IPS DF 19.7 (cell line): ENCODE measurements at regions not wholly inside any gene's neighbourhood (a gene's known extent, or its start where the extent isn't known, plus 50 kb on each side); places are given as distances from the start of the nearest gene placed in this dataset.

Source experiments
- DNase-seq: peaks from one replicate; pipeline ENCODE4 v3.0.0-alpha.2; 2013; ENCODE audit warnings: low read depth, low spot score

DNA sequence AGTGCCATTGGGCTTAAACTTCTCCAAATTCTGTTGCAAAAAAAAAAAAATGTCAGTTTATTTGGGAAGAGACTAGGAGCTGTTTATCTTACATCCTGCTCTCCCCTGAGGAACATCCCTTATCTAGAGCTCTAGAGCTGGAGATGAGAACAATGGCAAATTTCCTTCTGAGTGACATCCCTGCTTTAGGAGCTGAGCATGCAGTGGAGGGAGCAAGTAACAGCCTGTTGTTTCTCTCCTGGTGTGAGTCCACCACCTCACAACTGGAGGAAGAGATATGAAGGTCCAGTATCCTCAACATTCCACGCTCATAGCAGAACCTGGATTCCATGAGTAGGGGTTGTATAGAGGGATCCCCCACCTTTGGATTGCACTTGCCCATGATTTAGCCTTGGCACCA lies 676.4 kb downstream of the PCDH18 start:
- DNase-seq = no peak

DNA sequence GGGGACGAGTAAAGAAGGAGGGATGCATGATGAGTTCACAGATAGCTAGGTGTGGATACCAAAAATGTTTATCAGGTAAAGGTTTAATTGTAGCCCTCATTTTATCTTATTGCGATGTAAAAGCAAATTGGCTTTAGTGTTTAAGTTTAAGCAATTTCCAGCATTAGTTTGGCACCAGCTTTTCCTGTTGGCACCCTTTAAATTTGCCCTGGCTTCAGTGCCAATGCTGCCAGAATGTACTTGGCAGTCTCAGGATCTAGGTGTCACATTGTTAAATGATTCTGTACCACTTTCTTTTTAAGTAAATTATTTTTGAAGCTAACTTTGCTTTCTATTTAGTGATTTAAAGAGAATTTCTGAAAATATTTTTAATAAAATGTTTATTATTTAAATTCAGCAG lies 681.8 kb downstream of the PCDH18 start:
- no peak for DNase-seq

DNA sequence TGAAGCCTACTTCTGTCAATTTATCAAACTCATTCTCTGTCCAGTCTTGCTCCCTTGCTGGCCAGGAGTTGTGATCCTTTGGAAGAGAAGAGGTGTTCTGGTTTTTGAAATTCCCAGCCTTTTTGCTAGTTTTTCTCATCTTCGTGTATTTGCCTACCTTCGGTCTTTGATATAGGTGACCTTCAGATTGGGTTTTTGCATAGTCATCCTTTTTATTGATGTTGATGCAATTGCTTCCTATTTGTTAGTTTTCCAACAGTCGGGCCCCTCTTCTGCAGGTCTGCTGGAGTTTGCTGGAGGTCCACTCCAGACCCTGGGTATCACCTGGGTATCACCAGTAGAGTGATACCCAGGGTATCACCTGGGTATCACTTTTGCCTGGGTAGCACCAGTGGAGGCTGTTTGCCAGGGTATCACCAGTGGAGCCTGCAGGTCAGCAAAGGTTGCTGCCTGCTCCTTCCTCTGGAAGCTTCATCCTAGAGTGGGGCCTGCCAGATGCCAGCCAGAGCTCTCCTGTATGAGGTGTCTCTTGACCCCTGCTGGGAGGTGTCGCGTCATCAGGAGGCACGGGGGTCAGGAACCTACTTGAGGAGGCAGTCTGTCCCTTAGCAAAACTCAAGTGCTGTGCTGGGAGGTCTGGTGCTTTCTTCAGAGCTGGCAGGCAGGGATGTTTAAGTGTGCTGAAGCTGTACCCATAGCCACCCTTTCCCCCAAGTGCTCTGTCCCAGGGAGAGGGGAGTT lies 684.2 kb downstream of the PCDH18 start:
- DNase-seq = no peak

DNA sequence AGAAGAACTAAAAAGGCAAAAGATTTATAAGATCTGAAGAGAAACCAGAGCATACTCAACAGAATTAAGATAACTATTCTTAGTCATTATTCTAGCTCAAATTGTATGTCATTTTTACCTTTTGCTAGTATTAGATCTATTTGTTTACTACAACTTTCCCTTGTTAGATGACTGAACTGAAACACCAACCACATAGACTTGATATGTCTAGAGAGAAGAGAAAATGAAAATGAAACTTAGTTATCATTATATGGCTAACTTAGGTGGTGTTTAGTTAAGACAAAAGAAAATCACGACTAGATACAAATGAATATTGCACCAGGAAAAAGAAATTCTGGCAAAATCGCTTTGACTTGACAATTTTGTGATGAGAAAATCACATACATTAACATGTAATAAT lies 690.8 kb downstream of the PCDH18 start:
- no peak for DNase-seq

DNA sequence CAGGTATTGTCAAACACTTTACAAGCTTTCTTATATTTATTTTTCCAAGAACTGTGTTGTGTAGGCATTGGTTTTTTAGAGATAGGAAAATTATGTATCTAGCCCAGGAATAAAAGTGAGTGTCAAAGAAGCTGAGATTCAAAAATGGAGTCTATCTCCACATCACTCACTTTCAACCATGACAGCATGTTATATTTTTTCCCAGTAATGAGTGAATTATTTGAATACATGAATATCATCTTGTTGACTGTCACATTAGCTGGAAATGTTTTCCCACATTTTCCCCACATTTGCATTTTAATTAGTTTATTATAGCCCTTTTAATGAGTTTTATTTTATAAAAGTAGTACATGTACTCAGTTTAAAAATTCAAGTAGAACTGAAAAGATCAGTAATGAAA lies 693.7 kb downstream of the PCDH18 start:
- DNase-seq = no peak

DNA sequence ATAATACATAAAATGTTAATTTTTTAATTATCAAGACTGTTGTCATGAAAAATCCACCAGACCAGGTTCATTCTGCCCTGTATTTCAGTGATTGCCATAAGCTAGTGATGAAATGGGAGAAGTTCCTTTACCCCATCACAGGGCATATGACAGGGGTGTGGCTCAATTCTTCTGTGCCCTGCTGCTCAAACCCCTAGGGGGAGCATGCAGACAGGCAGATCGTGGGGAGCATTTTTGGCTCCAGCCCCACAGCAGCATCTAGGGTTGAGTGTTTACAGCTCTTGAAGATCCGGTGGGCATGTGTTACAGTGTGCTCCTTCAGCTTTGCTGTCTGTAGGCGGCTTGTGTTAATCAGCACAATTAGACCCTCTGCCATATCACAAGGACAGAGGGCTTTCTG lies 700.7 kb downstream of the PCDH18 start:
- peak; percentile 15 for DNase-seq

DNA sequence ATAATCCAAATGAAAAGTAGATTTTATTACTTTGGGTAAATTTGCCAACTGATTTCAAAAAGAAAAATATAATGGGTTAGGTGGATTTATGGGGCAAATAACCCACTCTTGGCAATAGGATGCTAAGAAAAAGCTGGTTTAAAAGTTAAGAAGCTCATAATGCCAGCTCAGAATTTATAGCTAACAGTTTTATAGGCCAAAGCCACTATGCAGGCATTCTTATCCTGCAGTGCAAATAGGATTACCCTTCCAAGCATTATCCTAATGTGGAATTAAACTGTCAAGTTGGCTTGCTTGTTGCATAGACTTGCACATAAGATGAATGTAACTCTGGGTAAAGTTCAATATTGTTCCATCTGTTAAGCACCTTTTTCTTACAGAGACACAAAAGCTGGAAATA lies 703.0 kb downstream of the PCDH18 start:
- DNase-seq = no peak

DNA sequence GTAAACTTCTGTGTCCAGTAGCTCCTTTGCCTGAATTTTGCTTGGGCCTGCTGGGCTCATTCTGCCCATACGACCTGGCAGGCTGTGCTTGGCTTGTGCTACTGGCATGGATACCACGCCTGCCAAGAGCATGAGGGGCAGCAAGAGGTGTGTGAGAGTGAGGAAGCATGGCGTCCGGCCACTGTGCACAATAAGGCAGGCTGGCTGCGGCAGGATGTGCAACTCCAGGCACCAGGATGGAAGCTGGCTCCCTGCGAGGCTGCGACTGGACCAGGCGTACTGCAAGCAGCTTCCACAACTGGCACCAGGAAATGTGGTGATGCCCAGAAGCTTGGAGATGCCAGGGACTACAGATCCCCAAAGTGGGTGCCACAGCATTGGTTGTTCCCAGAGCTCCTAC lies 709.3 kb downstream of the PCDH18 start:
- no peak for DNase-seq

DNA sequence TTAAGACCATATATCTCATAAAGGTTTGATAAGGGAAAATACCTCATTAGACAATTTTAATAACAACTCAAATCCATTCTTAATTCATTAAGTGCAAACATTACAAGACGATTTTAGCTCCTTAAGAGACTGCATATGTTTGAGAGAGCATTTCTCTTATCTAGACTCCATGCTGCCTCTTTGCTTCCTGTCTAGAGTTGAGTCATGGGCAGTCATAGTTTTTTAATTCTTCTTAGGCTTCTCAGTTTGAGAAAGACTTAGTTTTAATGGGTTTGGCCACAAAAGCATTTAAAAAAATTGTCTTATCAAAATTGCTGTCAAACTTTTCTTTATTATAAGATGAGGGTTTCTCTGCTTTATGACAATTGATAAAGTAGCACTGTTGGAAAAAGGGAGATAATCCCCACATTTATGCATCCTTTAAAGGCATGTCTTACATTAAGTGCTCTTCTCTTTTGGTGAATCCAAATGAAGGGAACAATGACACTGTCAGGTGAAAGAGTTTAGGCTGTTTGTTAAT lies 713.4 kb downstream of the PCDH18 start:
- DNase-seq = no peak

DNA sequence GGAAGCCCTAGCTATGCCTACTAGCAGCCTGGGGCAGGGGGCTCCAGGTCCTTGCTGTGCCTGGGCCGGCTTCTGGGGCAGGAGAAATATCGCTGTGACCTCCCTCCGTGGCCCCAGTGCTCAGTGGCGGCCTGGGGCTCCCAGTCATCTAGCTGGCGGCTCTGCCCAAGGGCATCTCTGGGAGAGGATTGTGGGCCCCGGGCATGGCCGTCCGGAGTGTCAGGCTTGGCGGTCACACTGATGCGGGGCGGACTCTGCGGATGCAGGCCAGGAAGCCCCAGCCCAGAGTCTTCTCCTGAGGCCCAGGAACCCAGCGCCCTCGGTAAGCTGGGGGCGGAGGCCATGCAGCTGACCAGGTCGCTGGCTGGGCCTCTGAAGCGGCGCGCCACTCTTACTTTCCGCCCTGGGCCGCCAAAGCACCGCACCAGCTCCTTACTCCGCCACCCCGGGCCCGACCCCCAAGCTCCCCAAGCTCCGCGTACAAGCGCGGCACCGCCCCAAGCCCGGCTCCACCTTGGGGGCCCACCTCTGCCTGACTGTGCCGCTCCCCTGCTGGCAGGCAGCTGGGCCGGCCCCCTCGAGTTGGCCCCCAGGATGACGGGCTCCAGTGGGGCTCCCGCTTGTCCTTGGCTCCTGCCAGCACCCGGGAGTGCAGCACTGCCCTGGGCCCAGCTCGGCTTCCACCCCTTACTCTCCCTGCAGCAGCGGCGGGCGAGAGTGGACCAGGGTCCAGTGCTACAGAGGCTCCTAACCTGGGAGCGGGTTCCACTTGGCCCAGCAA lies 720.0 kb downstream of the PCDH18 start:
- DNase-seq = no peak

DNA sequence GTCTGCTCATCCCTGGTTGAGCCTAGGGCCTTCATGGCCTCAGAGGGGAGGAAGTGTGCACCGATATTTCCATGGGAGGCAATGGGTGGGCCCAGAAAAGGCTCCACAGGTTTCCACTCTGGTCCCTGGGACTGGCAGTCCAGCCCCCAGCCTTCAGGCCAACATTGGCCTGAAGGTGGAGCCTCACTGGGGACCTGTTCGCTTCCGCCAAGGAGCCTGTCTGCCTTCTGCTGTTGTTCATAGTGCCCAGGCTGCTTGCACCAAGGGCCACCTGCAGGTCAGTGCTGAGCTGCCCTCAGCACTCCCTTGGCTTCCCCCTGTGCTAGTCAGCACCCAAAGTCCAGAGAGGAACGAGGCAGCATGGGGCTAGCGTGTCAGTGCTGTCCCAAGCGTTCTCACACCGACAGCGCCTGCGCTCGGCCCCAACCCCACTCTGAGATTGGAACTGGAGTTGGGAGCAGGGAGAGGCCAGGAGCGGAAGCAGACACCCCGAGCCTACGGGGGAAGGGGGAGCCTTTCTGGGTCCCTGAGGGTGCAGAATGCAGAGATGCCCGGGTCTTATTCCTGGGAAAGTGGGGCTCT lies 720.7 kb downstream of the PCDH18 start:
- DNase-seq = no peak

DNA sequence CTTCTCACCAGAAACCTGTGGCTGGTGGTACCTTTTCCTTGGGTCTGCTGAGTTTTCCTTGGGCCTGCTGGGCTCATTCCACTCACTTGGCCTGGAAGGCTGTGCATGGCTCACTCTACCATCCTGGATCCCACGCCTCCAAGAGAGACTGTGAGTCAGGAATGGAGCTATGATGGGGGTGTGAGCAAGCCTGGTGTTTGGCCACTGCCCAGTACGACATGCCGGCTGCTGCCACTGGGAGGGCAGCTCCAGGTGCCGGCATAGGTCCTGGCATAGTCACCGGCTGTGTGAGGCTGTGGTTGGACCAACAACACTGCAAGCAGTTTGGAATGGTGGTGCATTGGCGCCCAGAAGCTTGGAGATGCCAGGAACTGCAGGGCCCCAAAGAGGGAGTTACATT lies 721.7 kb downstream of the PCDH18 start:
- DNase-seq = no peak

DNA sequence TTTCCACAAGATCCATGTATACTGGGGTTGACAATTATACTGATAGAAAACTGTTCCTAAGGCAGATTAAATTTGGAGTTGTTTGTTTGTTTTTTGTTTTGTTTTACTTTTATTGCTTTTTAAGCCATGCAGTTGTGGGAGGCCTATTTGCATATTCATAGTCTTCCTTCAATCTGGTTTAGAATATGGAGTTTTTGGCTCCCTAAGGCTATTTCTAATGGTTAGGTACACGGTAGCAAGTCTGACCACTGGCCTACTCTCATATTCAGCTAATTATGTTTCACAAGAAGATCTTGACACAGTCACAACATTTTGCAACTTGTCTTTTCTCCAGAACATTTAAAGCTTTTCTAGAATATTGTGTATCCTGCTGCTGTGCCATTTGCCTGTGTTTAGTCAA lies 725.5 kb downstream of the PCDH18 start:
- no peak for DNase-seq

DNA sequence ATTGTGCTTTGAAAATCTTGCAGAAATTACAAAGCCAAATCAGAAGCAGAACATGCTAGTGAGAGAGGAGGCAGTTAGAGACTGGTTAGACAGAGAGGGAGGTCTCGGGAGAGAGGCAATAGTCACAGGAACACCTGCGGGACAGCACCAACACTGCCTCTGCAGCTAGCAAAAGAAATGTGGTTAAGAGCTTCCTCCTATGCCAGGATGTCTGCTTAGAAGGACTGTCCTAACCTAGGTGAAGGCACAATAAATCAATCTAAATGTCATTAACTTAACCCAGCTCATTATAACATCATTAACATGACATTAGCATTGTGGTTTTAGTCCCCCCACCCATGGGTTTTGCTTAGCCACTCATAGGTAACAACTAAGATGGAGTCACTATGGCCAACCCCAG lies 726.7 kb downstream of the PCDH18 start:
- DNase-seq = no peak

DNA sequence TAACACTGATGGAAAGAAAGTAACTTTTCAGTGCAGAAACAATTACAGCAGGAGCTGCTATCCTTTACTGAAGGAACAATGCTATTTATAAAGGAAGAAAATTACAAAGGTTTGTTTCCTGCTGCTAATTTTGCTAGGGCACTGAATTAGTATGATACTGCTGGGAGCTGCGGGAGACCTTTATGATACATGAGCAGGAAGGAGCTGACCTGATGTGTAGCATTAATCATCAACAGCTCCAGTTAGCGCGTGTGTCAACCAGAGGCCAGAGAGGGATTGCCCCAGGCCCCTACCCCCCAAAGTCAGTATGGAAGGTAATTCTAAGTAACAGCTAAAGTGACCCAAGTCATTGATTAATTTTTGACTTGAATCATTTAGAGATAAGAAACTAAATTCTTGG lies 728.9 kb downstream of the PCDH18 start:
- DNase-seq = no peak

DNA sequence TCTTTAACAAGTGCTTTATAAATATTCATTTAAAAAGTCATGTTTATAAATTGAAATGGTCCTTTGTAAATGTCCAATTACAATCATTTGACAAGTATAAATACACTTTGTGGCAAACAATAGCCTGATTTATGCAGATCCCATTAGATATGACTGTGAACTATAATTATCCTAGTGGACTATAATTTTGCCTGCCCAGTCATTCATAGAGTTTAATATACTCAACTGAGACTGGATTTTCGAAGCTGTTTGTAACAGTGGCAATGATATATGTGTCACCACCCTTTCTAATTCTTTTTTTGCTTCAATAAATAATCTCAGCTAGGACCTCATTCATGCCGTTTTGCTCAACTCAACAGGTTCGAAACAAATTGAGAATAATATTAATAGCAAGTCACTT lies 732.0 kb downstream of the PCDH18 start:
- no peak for DNase-seq

DNA sequence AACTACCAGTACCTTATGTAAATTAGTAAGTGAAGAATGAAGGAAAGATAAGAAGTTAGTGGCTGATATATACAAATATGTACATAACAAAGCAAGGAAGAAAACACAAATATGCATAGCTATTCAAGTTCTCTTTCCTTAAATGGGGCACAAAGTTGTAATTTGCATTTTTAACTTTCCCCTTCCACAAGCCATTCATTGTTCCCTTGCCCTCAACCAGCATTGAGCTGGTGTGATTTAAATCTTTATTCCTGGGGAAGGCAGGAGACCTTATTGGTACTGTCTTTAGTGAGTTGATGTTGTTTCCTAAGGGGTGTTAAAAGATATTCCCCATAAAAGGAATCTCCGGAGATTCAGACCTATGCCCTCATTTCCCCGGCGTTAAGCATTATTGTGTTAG lies 735.3 kb downstream of the PCDH18 start:
- DNase-seq = peak; percentile 38

DNA sequence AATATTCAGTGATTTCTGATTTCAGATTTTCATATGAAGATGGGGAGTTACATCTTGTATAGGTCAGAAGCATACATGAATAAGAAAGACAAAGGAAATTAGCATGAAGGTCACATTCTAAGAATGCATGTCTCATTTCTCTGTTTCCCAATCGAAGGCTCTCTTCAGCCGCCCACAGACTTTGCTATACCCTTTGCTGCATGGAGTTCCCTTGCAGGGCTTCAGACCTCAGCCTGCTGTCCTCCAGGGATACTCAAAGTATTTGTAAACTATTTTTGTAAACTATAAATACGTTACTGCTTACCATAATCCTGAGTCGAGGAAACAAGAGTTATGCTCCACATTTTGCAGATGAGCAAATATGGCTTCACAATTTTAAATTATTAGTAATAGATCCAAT lies 738.4 kb downstream of the PCDH18 start:
- DNase-seq = no peak

DNA sequence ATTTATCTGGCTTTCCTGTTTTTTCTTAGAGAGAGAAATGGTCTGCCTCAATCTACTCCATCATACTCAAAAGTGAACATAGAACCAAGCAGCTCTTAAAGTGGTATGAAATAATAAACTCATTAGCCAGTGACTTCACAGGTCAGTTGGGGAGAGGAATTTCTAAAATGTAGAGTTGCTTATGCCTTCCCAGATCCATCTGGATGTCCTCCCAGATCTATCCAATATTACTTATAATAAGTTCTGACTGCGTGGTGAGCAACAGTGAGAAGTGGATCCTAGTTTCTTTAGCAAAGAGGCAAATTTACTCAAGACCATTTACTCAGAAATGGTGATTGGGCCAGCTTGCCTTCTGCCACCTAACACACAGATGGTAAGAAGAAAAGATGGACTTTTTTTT lies 748.0 kb downstream of the PCDH18 start:
- DNase-seq = no peak

DNA sequence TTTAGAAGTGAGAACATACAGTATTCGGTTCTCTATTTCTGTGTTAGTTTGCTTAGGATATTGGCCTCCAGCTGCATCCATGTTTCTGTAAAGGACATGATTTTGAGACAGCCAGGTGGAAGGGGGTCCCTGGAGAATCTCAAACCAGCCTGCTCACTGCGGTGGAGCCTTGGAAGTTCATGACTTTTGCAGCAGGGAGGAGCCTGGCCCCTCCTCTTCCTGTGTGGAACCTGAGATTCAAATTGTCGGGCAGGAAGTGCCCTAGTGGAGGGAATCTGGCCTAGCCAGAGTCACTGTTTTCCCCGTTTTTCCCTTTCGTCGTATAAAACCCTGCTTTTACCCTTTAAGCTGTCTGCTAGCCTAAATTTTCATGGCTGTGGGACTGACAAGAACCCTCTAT lies 762.6 kb downstream of the PCDH18 start:
- DNase-seq = no peak

DNA sequence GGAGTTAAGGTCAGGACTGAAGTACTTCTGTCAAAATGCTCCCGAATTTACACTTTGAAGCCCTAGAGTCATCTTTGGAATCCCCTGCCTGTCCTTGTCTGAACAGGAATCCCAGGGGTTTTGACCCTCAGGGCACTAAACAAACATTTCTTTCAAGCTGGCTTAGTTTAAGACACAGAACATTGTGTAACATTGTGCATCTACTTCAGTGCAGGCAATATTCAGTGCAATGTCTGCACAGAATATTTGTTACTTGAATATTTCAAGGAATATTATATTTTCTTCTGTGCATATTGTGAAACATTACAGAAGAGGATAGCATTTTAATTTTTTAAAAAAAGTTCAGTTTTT lies 763.4 kb downstream of the PCDH18 start:
- DNase-seq = no peak

DNA sequence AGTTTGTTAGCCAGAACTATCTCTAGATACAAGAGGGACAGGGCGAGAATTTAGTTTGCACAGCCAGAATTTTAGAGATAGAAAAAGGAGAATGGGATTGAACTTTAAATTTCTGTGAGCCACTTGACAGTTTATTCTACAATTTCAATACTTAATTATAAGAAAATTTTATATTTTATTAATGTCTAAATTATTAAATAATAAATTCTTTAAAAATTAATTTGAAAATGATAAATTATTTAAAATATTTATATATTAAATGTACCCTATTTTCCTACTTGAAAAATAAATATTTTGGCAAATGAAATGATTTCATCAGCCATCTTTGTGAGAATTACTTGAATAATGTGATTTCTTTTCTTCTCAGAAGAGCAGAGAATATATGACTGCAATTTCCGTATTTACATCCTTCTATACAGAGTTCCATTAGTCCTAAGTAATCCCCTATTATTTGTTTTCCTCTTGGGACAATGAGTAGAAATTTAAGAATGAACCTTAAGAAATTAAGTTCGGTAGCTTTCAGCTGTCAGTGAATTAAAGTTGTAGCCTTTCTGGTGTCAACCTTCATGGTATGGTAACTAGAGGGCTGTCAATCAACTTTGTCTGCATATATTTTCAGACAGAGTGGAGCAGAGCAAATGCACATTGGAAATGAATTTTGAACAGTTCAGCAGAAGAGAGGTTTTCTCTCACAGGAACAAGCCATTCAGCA lies 763.9 kb downstream of the PCDH18 start:
- DNase-seq = no peak
